ENCODE measurements at regions not wholly inside any gene's neighbourhood (a gene's known extent, or its start where the extent isn't known, plus 50 kb on each side); places are given as distances from the start of the nearest gene placed in this dataset.
A peak's percentile ranks its signal among the peaks of the same experiment; 100 is the strongest.

DNA sequence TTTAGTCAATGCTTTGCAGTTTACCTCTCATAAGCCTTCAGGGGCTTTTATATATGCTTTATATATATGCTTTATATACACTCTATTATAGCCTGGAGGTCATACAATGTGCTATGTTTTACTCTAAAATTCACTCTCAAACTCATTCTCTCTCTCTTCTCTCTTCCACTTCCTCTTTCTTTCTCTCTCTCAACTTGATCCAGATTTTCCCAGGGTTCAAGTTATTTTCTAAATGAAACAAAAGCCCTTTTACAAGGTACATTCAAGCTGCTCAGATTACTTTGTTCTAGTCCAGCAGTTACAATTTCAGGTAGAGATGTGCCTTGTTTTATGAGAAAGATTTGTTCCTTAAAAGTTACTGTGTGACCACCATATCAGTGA, 79.6 kb upstream of the ACP3 start:
- DNase-seq: no peak

DNA sequence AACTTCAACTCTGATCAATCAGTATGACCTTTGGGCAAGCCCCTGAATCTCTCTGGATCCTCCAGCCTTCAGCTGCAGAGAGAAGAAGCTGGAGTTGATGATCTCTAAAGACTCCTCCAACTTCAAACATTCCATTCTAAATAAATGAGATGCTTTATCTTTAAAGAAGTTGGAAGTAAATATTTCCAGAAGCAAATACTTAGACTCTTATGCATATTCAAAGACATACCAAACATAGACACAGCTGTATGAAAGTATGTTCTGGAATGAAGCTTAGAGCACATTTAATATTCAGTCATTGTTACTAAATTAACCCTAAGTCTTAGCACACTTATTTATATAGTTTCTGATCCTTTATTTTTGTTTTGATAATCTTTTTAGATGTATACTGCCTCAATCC, 77.6 kb upstream of the ACP3 start:
- DNase-seq: no peak

DNA sequence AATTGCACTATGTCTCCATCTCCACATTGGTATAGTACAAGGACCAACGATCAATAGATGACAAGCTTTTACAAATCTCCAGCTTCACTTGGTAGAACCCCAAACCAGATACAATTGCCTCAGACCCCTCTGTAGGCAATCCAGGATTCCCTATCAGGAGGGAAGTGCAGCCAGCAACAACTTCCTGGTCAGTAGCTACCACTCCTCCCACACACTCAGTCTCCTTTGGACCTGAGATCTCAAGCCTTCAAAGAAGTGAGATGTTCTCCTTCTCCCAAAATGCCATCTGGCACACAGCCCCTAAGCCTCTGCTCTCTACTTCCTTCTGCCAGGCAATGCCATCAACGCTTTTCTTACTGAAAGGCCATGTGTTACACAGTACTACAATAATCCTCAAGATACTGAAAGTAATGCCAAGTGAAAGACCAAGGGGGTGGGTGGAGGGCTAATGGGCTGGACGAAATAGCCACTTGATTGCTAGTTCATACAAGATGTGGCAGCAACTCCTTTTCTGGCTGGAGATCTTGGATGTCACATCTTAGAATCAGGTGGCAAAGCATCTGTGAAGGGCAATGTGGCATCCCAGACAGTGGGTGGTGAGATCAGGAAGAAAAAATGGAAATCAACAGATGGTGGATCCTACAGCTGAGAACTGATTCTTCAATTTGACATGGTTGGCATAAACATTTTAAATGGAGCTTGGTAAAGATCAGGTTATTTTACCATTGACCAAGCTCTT, 75.3 kb upstream of the ACP3 start:
- no peak for DNase-seq

DNA sequence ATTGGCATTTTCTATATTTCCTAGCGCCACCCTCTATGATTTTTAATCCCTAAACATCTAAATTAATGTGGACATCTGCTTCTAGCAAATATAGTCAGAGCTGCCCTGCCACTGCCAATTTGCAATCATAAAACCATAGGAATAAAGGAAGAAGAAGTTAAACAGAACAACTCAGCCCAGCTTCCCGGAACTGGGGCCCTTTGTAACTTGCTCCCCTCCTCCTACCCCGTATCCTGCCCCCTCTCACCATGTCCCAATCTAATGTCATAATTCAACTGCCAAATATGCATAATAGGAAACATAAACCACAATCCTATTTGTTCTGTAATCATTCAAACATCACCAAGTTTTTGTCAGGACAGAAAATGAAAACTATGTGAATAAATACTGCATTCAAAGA, 74.4 kb upstream of the ACP3 start:
- DNase-seq: no peak

DNA sequence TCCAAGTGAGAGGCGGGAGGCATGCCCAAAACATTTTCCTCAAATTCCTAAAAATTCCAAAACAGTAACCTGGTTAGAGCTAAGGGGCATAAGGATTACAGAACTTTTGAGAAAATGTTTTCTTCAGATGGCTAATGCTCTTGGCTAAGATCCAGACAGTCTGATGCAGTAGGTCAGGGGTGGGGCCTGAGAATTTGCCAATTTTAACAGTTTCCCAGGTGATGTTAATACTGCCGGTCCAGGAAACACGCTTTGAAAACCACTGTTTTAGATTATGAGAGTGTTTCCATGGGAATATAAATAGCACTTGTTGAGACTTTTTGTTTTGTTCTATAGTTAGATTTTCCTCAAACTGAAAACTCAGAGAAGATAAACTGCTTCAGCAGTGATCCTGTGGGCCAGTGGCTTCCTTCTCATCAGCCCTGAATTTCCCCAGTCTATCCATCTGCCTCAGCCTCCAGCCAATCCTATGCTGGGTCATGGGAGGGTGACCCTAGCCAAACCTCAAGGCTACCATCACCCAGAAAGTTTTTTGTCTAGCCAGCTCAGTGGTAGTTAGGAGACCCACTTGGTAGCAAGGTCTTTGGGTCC, 71.6 kb upstream of the ACP3 start:
- DNase-seq: no peak

DNA sequence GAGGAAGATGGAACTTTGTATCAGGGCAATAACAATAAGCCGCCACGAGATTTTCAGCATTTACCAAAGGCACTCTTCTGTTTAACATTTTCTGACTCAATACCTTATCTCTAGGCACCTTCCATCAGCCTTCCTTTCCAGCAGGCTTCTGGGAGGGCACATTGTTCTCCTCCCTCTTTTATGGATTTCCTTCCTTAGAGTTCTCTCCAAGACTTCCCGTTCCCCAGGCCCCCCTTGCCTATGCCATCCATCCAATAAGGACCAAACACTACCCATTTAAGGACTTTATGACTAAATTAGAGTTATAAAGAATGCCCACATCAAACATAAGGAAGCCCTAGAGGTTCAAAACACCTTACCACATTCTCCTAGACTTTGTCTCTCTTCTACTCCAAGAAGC, 71.0 kb upstream of the ACP3 start:
- DNase-seq: no peak

DNA sequence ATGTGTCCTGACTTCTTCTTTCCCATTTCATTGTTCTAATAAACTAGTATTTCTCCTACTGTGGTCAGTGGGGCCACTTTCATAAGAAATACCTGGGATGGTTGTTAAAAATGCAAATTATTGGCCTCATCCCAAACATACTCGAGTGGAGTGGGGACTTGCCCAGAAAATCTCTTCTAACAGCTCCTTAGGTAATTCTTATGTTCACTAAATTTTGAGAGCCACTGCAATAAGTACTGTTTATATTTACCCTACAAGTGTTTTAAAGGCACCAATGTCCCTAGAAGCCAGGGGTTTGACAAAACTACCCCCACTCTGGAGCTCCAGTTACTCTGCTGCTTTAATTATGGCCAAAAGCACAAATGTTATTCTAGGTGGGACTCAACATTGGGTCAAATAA, 70.0 kb upstream of the ACP3 start:
- DNase-seq: no peak

DNA sequence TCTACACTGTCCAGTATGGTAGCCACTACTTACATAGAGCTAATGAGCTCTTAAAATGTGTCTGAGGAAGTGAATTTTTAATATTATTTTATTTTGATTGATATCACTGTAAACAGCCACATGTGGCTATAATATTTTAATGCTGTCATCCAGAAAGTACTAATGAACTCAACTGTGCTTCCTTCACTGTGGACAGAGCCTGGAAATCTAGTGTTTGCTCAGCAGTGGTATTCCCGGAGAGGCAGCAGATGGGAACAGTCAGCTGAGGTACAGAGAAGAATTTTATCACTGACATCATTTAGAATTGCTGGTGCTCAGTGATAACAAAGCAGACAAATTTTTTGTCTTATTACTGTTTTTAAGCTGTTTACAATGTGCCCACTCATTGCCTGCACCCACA, 68.7 kb upstream of the ACP3 start:
- DNase-seq: no peak

DNA sequence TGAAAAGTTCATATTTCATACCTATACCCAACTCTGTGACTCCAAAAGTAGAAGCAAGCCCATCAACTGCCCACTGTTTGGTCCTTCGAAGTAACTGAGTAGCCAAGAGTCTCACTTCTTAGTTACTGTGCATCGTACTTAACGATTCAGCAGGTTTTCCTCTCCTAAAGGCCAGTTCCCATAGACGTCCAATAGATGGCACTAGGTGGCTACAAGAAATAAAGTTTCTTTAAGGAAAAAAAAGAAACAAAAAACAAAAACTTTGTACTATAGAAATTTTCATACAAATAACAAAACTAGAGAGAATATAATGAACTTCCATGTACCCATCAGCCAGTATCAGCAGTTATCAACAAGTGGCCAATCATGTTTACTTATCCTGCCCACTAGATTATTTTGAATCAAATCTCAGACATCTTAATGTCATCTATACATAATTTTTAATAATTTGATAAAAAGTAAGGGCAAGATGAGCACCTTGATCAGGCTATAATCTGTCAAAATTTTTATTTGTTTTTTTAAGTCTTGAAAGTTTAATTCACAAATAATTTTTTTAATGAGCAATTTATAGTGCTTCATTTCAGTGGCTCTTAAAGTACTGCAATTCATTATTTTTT, 63.8 kb upstream of the ACP3 start:
- peak in 1 of 5 experiments; percentile 41 for DNase-seq

DNA sequence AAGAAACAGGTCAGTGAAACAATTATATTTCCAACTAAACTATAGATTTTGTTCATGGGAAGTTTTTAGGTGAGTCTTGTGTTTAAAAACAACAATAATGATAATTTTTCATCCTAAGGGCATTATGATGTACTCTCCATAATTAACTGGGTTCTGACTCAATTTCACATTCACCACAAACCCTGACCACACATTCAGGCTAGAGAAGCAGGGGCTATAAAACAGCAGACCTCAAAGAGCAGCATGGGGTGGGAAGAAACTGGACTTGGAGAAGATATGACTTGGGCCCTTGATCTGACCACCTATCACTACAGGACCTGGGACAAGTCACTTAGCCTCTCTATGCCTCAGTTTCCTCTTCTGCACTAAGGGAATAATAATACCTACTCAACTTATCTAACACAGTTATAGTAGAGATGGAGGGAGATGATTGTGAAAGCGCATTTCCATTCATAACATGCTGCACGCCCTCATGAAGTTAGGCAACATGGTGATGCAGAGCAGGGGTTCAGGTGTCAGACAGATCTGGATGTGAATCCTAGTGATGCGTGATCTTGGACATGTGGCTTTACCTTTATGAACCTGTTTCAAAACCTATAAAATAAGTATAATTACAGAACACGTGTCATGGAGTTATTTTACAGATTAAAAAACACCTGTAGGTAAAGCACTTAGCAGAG, 63.0 kb upstream of the ACP3 start:
- DNase-seq: no peak

DNA sequence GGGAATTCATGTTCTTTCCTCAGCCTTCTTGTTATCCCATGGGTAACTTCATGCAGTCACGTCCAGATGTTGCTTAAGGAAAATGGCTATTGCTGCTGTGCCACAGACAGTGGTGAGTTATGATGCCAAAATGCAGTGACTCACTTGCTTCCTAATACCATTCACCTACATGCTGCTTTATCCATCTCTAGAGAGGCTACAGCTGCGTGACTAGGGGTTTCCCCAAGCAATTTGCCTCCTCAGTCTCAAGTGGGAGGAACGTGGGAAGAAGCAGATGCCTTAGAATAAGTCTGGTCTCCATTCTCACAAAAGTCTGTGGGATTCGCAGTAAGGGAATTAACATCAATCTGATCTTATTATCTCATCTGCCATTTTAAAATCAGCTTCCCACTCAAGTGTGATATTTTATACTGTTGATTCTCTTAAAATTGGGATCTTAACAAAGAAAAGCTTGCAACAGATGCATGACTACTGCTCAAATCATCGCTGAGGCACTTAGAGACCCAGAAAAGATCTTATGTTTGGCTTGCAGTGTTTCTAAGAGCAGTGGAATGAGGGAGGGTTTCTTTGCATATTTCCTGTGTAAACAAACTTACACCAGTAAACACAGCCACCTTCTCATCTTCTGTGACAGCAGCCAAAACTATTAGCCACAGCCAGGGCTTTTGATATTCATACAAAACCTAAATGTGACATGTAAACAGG, 62.0 kb upstream of the ACP3 start:
- no peak for DNase-seq

DNA sequence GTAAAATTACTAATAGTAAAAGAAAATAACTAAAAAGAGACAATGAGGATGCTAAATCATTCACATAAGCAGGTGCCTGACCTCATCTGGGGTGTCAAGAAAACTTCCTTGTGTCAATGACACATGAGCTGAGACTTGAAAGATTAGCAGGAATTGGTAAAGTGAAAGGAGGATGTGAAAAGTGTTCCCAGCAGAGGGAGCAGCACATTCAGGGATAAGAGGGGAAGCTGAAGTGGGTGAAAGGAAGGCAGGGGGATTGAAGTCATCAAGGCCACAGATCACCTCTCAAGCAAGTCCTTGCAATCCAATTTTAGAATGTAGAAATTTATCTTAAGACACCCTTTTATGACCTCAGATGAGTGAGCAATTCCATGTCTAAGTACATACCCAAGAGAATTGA, 60.2 kb upstream of the ACP3 start:
- no peak for DNase-seq

DNA sequence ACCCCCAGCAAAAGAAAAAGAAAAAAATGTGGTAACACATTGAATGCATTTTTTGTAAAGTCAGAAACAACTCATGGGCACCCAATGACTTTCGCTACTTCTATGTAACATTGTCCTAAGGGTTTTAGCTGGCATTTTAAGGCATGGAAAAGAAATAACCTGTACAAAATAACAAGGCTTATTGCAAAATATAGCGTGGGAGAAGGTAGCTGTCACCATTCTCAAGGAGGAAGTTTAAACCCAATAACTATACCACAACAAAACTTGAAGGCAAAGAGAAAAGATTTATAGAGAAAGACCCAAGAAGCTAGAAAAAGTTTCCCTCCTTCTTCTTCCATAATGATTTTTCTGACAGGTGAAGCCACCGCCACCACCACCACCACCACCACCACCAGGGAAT, 55.7 kb upstream of the ACP3 start:
- no peak for DNase-seq

DNA sequence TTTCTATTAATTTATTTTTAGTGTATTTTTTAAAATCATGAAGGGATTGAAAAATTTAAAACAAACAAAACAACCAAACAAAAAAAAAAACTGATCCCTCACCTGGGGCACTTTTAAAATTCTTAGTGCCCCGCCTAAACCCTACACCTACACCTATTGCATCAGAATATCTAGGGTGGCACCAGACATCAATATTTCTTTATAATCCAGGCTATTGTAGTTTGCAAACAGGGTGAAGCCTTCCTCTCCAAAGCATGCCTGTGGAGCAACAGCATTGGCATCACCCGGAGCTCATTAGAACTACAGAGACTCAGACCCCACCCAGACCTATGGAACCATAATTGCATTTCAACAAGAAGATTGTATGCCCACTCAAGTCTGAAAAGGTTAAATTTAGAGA, 54.9 kb upstream of the ACP3 start:
- no peak for DNase-seq

DNA sequence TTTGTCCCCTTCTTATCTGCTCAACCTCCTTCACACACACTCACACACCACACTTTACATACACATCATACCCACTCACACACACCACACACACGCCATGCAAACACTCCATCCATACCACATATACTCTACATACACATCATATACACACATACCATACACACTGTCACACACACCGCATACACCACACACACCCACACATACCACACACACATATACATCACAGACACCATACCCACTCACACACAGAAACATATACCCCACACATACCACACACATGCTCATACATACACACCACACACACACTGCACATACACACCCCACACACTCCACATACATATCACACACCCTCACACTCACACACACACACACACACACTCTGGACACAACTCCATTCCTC, 54.3 kb upstream of the ACP3 start:
- DNase-seq: no peak

DNA sequence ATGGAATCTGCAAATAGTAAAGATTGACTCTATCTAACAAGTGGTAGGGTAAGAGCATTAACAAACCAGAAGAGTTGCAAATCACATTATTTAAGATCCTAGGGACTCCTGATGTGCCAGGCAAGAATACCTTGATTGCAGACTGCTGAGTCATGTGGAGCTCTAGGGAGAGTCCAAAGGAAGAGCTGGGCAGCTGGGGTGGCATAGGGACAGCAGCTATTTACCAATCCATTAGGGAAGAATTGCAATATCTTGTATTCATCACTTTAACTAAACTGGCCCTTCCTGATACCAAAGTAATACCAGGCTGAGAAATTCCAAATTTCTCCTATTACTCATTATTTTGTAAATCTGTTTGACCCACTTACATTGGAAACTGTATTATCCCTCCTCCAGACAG, 52.2 kb upstream of the ACP3 start:
- no peak for DNase-seq

DNA sequence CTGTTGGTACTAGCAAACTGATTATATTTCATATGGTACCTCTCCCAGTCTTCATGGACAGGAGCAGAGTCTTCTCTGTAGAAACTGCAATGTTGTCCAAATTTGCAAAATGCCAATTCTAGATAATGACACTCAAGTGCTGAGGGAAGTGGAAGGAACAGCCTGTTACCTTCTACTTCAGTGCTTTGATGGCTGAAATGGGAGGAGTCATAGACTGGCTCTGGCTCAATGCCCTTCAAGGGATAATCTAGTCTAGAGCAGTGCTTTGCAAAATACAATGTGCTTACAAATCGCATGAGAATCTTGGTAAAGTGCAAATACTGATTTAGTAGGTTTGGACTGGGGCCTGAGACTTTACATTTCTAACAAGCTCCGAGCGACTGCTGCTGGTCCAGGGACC, 51.7 kb upstream of the ACP3 start:
- DNase-seq: no peak

DNA sequence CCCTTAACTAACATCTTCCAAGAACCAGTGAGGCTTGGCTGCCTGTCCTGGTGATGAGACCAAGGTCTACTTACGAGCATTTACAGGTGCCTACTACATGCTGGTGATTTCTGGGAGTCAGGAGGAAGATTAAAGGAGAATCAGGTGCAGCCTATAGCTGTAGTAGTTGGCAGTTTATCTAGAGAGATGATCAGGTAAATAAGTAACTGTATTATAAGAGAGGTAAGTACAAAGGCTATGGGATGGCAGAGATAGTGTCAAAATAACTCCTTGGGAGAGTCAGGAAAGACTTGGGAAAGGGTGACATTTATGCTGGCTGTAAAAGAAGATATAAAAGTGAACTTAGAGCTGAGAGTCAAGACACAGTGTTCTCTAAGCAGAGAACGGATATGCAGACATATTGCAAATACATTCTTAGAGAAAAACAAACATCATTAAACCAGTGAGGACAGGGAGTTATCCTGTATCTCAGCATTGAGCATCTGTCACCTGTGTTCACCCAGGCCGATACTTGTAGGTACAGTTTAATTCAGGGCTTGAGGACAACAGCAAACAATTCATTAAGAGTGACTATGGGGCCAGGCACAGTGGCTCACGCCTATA, 49.7 kb upstream of the ACP3 start:
- DNase-seq: no peak
